K562 (cell line): ENCODE measurements at regions not wholly inside any gene's neighbourhood (a gene's known extent, or its start where the extent isn't known, plus 50 kb on each side); places are given as distances from the start of the nearest gene placed in this dataset.

Experiments used
- BCL6 ChIP-seq: fragments of 250-450 bp; sonication (Bioruptor Pico); IDR thresholded peaks from 2 replicates; pipeline ENCODE4 v1.4.0; 2020
- HDAC1 ChIP-seq, 2 experiments: fragments of 450-650 bp; IDR thresholded peaks; 2 replicates each; pipeline ENCODE4 v1.6.1; 2016 to 2017; ENCODE audit warnings: inconsistent platforms in 1 of 2, mild to moderate bottlenecking in 1 of 2, moderate library complexity in 1 of 2
- MAZ ChIP-seq, 2 experiments: fragments of 450-650 bp in 1 of 2; sonication (generic) in 1 of 2; formaldehyde crosslinking; IDR thresholded peaks in 1 of 2; conservative IDR thresholded peaks in 1 of 2; 2 replicates each; pipeline versions ENCODE4 v1.4.0 to v1.5.0; 2020; ENCODE audit warnings: mild to moderate bottlenecking in 1 of 2, missing genetic modification reagents in 1 of 2
- MBD2 ChIP-seq: sonication (generic); IDR thresholded peaks from 2 replicates; pipeline ENCODE4 v1.6.1; 2016; ENCODE audit warnings: low read depth, borderline replicate concordance
- NFATC3 ChIP-seq: fragments of 450-650 bp; IDR thresholded peaks from 2 replicates; pipeline ENCODE4 v1.6.1; 2017; ENCODE audit warnings: mild to moderate bottlenecking
- TAF1 ChIP-seq: IDR thresholded peaks from 2 replicates; pipeline ENCODE4 v1.6.1; 2011; ENCODE audit warnings: mild to moderate bottlenecking, low read length, moderate library complexity; ENCODE audit not compliant: insufficient read depth, control insufficient read depth, severe bottlenecking; ENCODE audit errors: extremely low read depth
- ZBTB33 ChIP-seq: sonication (generic); formaldehyde crosslinking; IDR thresholded peaks from 2 replicates; pipeline ENCODE4 v1.8.1; 2023; ENCODE audit warnings: mild to moderate bottlenecking, missing genetic modification reagents
- ZNF174 ChIP-seq: fragments of 250-450 bp; sonication (Bioruptor Pico); IDR thresholded peaks from 2 replicates; pipeline ENCODE4 v1.4.0; 2020; ENCODE audit warnings: mild to moderate bottlenecking
- TF ChIP-seq, protein P1 (sequence below): sonication (generic); formaldehyde crosslinking; IDR thresholded peaks from 2 replicates; pipeline ENCODE4 v1.8.1; 2023; ENCODE audit warnings: mild to moderate bottlenecking, missing genetic modification reagents
- TF ChIP-seq, protein P2 (sequence below), 2 experiments: fragments of 450-650 bp; IDR thresholded peaks; 2 replicates each; pipeline ENCODE4 v1.6.1; 2016; ENCODE audit warnings: mild to moderate bottlenecking in 2 of 2, borderline replicate concordance in 1 of 2, low read depth in 1 of 2, moderate library complexity in 1 of 2
- TF ChIP-seq, protein P3 (sequence below): sonication (generic); formaldehyde crosslinking; IDR thresholded peaks from 2 replicates; pipeline ENCODE4 v1.8.1; 2022; ENCODE audit warnings: missing genetic modification reagents
- TF ChIP-seq, protein P4 (sequence below), 3 experiments: IDR thresholded peaks in 2 of 3; conservative IDR thresholded peaks in 1 of 3; 2 replicates each; pipeline ENCODE4 v1.5.1; 2011 to 2012; ENCODE audit warnings: low read length in 3 of 3, mild to moderate bottlenecking in 3 of 3, control low read depth in 2 of 3, improper control_type of control experiment in 1 of 3, inconsistent platforms in 1 of 3, low read depth in 1 of 3, mixed read lengths in 1 of 3, moderate library complexity in 1 of 3; ENCODE audit not compliant: insufficient read depth in 2 of 3
- TF ChIP-seq, protein P5 (sequence below): sonication (generic); formaldehyde crosslinking; IDR thresholded peaks from 2 replicates; pipeline ENCODE4 v1.8.0; 2022; ENCODE audit warnings: missing genetic modification reagents, mild to moderate bottlenecking, moderate library complexity, borderline replicate concordance

DNA sequence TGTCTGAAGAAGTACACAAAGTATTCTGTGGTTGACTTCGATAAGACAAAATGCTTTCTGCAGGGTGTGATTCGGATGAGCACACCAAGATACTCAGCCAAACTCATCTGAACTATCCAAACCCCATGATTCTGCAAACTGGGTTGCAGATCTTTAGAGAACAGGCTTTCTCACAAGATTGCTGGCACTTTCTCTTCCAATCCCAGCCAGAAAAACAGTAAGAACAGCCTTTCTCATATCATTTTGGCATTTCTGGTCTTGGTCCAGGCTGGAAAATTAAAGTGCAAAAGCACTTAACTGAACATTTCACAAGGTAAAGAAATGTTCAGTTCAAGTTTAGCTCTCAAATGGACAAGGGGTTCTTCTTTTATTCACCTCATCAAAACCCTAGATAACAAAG lies 269.1 kb downstream of the NR2F1-AS1 start:
- TF ChIP-seq, protein P1, sequence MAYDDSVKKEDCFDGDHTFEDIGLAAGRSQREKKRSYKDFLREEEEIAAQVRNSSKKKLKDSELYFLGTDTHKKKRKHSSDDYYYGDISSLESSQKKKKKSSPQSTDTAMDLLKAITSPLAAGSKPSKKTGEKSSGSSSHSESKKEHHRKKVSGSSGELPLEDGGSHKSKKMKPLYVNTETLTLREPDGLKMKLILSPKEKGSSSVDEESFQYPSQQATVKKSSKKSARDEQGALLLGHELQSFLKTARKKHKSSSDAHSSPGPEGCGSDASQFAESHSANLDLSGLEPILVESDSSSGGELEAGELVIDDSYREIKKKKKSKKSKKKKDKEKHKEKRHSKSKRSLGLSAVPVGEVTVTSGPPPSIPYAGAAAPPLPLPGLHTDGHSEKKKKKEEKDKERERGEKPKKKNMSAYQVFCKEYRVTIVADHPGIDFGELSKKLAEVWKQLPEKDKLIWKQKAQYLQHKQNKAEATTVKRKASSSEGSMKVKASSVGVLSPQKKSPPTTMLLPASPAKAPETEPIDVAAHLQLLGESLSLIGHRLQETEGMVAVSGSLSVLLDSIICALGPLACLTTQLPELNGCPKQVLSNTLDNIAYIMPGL (CRISPR knock-in tag) = no peak
- TF ChIP-seq MBD2 (no peak), MAZ (CRISPR knock-in tag; conservative IDR thresholded peaks at IDR 0.05 in 1 of 2, IDR thresholded peaks at IDR 0.05 in 1 of 2) (no peak), BCL6 (CRISPR knock-in tag) (no peak), TAF1 (no peak), HDAC1 (IDR thresholded peaks at IDR 0.05) (no peak), ZBTB33 (CRISPR knock-in tag) (no peak), ZNF174 (CRISPR knock-in tag) (no peak), NFATC3 (no peak)
- TF ChIP-seq, protein P2, sequence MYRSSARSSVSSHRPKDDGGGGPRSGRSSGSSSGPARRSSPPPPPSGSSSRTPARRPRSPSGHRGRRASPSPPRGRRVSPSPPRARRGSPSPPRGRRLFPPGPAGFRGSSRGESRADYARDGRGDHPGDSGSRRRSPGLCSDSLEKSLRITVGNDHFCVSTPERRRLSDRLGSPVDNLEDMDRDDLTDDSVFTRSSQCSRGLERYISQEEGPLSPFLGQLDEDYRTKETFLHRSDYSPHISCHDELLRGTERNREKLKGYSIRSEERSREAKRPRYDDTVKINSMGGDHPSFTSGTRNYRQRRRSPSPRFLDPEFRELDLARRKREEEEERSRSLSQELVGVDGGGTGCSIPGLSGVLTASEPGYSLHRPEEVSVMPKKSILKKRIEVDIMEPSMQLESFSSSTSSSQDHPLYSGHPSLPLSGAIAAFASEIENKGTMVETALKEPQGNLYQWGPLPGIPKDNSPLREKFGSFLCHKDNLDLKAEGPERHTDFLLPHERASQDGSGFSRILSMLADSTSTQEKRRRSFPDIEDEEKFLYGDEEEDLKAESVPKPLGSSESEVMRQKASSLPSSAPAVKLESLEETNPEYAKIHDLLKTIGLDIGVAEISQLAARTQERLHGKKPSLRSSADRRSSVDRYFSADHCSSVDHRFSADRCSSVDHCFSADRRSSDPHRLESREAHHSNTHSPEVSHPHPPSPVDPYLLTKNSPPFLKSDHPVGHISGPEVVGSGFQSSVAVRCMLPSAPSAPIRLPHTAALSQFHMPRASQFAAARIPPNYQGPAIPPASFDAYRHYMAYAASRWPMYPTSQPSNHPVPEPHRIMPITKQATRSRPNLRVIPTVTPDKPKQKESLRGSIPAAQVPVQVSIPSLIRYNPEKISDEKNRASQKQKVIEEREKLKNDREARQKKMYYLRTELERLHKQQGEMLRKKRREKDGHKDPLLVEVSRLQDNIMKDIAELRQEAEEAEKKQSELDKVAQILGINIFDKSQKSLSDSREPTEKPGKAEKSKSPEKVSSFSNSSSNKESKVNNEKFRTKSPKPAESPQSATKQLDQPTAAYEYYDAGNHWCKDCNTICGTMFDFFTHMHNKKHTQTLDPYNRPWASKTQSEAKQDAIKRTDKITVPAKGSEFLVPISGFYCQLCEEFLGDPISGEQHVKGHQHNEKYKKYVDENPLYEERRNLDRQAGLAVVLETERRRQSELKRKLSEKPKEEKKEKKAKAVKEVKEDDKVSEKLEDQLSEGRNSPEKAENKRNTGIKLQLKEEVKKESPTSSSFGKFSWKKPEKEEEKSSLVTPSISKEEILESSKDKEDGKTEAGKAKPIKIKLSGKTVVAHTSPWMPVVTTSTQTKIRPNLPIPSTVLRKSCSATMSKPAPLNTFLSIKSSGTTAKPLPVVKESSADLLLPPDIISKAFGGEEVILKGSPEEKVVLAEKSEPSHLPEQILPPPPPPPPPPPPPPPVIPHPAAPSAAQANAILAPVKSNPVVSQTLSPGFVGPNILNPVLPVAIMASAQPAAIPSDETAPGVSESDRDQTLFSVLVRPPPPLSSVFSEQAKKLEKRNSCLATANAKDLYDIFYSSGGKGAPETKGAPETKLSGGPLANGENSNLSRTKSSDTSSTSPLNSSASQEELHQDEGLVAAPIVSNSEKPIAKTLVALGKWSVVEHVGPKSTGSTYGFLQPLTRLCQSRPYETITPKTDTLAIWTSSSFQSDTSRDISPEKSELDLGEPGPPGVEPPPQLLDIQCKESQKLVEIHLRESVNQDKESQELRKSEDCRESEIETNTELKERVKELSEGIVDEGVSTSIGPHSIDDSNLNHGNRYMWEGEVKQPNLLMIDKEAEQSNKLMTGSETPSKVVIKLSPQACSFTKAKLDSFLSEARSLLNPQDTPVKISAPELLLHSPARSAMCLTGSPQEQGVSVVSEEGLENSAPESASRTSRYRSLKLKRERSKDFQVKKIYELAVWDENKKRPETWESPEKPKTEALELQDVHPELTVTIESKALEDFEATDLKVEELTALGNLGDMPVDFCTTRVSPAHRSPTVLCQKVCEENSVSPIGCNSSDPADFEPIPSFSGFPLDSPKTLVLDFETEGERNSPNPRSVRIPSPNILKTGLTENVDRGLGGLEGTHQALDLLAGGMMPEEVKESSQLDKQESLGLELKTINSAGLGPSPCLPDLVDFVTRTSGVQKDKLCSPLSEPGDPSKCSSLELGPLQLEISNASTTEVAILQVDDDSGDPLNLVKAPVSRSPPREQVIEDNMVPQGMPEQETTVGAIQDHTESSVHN (IDR thresholded peaks at IDR 0.05; ENCODE audit: borderline replicate concordance in 1 of 2, low read depth in 1 of 2) = no peak
- TF ChIP-seq, protein P3, sequence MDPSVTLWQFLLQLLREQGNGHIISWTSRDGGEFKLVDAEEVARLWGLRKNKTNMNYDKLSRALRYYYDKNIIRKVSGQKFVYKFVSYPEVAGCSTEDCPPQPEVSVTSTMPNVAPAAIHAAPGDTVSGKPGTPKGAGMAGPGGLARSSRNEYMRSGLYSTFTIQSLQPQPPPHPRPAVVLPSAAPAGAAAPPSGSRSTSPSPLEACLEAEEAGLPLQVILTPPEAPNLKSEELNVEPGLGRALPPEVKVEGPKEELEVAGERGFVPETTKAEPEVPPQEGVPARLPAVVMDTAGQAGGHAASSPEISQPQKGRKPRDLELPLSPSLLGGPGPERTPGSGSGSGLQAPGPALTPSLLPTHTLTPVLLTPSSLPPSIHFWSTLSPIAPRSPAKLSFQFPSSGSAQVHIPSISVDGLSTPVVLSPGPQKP (CRISPR knock-in tag) = no peak
- TF ChIP-seq, protein P4, sequence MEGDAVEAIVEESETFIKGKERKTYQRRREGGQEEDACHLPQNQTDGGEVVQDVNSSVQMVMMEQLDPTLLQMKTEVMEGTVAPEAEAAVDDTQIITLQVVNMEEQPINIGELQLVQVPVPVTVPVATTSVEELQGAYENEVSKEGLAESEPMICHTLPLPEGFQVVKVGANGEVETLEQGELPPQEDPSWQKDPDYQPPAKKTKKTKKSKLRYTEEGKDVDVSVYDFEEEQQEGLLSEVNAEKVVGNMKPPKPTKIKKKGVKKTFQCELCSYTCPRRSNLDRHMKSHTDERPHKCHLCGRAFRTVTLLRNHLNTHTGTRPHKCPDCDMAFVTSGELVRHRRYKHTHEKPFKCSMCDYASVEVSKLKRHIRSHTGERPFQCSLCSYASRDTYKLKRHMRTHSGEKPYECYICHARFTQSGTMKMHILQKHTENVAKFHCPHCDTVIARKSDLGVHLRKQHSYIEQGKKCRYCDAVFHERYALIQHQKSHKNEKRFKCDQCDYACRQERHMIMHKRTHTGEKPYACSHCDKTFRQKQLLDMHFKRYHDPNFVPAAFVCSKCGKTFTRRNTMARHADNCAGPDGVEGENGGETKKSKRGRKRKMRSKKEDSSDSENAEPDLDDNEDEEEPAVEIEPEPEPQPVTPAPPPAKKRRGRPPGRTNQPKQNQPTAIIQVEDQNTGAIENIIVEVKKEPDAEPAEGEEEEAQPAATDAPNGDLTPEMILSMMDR (IDR thresholded peaks at IDR 0.05 in 2 of 3, conservative IDR thresholded peaks at IDR 0.05 in 1 of 3; ENCODE audit: insufficient read depth in 2 of 3, low read depth in 1 of 3, low read length in 3 of 3) = no peak
- TF ChIP-seq, protein P5, sequence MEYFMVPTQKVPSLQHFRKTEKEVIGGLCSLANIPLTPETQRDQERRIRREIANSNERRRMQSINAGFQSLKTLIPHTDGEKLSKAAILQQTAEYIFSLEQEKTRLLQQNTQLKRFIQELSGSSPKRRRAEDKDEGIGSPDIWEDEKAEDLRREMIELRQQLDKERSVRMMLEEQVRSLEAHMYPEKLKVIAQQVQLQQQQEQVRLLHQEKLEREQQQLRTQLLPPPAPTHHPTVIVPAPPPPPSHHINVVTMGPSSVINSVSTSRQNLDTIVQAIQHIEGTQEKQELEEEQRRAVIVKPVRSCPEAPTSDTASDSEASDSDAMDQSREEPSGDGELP = no peak
